Eye (tissue), 1 donor: ENCODE measurements at regions not wholly inside any gene's neighbourhood (a gene's known extent, or its start where the extent isn't known, plus 50 kb on each side); places are given as distances from the start of the nearest gene placed in this dataset.

Experiments
- DNase-seq: peaks from one replicate; pipeline ENCODE4 v3.0.0-alpha.2; 2015

GRCh38 chr11:19321351-19321750 is 80.6 kb upstream of the E2F8 start:
- no peak for DNase-seq

- peak; percentile 57 for DNase-seq
These were observed 80.1 kb upstream of the E2F8 start for GRCh38 chr11:19320827-19321226.

- no peak for DNase-seq
These were observed 75.7 kb upstream of the E2F8 start for GRCh38 chr11:19316434-19316833.

GRCh38 chr11:19315511-19315910 is 74.8 kb upstream of the E2F8 start:
- DNase-seq: no peak

- DNase-seq: no peak
These were observed 72.4 kb upstream of the E2F8 start for GRCh38 chr11:19313140-19313539.

- DNase-seq: peak; percentile 90
These were observed 70.7 kb upstream of the E2F8 start for GRCh38 chr11:19311308-19312030.

GRCh38 chr11:19307498-19307897 is 66.8 kb upstream of the E2F8 start:
- no peak for DNase-seq

- DNase-seq: no peak
These were observed 65.6 kb upstream of the E2F8 start for GRCh38 chr11:19306179-19306944.

GRCh38 chr11:19301361-19301760 is 60.6 kb upstream of the E2F8 start:
- DNase-seq: no peak

- DNase-seq: no peak
These were observed 53.7 kb upstream of the E2F8 start for GRCh38 chr11:19294444-19294843.

- DNase-seq: no peak
These were observed 50.3 kb upstream of the E2F8 start for GRCh38 chr11:19291064-19291463.
